ENCODE measurements at regions not wholly inside any gene's neighbourhood (a gene's known extent, or its start where the extent isn't known, plus 50 kb on each side); places are given as distances from the start of the nearest gene placed in this dataset.

- DNase-seq (peak in 1 of 3 donors; percentile 22), ATAC-seq (ENCODE audit: insufficient read depth, low FRiP score) (no peak)
- Histone ChIP-seq H3K36me3 (ENCODE audit: control insufficient read depth in 4 of 4, insufficient read depth in 4 of 4, low read length in 4 of 4) (no peaks in the 10 kb centered on the region), H3K4me1 (ENCODE audit: control insufficient read depth in 5 of 5, insufficient read depth in 5 of 5, low read length in 5 of 5) (peaks cover 0 to 20% (median 8%) of the 10 kb centered on the region in 5 donors), H3K4me3 (no peak overlapping the region), H3K27me3 (ENCODE audit: control insufficient read depth in 3 of 3, insufficient read depth in 3 of 3, low read length in 2 of 3) (no peaks in the 10 kb centered on the region), H3K27ac (ENCODE audit: low read depth in 1 of 2, low read length in 1 of 2) (no peak overlapping the region), H3K9me3 (ENCODE audit: control insufficient read depth in 4 of 4, insufficient read depth in 3 of 4, low read length in 3 of 4) (peaks cover 0 to 3% (median 0%) of the 10 kb centered on the region in 4 donors), H3K9ac (ENCODE audit: insufficient read depth in 1 of 2, low read length in 2 of 2) (no peak overlapping the region)
- WGBS, 2 donors, result 81 to 84% methylated on average over 18 of the region's 18 CpGs
- TF ChIP-seq, protein P1, sequence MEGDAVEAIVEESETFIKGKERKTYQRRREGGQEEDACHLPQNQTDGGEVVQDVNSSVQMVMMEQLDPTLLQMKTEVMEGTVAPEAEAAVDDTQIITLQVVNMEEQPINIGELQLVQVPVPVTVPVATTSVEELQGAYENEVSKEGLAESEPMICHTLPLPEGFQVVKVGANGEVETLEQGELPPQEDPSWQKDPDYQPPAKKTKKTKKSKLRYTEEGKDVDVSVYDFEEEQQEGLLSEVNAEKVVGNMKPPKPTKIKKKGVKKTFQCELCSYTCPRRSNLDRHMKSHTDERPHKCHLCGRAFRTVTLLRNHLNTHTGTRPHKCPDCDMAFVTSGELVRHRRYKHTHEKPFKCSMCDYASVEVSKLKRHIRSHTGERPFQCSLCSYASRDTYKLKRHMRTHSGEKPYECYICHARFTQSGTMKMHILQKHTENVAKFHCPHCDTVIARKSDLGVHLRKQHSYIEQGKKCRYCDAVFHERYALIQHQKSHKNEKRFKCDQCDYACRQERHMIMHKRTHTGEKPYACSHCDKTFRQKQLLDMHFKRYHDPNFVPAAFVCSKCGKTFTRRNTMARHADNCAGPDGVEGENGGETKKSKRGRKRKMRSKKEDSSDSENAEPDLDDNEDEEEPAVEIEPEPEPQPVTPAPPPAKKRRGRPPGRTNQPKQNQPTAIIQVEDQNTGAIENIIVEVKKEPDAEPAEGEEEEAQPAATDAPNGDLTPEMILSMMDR (IDR thresholded peaks at IDR 0.05; ENCODE audit: control extremely low read depth, extremely low read depth), result no peak
Observed at GRCh38 chr20:57897156-57897874, 187.5 kb upstream of the PMEPA1 start.

DNA sequence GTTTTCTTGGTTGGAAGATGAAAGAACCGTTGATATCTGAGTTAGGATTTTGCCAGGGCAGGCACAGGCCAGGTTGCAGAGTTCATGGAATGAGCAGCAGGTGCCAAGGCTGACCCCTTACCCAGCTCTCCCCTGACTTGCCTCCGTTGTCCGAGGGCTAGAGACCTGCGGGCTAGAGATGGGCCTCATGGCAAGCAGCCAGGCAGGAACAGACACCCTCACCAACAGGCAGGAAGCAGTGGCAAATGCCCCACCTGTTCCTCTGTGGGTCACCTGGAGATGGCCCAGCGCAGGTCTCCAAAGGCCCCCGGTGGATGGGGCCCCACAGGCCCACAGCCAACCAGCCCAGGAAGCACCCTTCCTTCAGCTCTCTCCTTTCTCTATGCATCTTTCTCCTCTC lies 186.7 kb upstream of the PMEPA1 start:
- no peaks in the 10 kb centered on the region for H3K36me3 ChIP-seq (ENCODE audit: control insufficient read depth in 4 of 4, insufficient read depth in 4 of 4, low read length in 4 of 4)
- WGBS, 2 donors, result 73 to 80% methylated on average over 6 of the region's 6 CpGs
- H3K27ac ChIP-seq (ENCODE audit: low read depth in 1 of 2, low read length in 1 of 2), result no peak overlapping the region
- H3K9ac ChIP-seq (ENCODE audit: insufficient read depth in 1 of 2, low read length in 2 of 2), result no peak overlapping the region
- H3K4me1 ChIP-seq (ENCODE audit: control insufficient read depth in 5 of 5, insufficient read depth in 5 of 5, low read length in 5 of 5), result peaks cover 0 to 20% (median 8%) of the 10 kb centered on the region in 5 donors
- no peak overlapping the region for H3K4me3 ChIP-seq
- H3K27me3 ChIP-seq (ENCODE audit: control insufficient read depth in 3 of 3, insufficient read depth in 3 of 3, low read length in 2 of 3), result no peaks in the 10 kb centered on the region
- ATAC-seq (ENCODE audit: insufficient read depth, low FRiP score), result no peak
- H3K9me3 ChIP-seq (ENCODE audit: control insufficient read depth in 4 of 4, insufficient read depth in 3 of 4, low read length in 3 of 4), result peaks cover 0 to 3% (median 0%) of the 10 kb centered on the region in 4 donors
- DNase-seq, result no peak
- TF ChIP-seq, protein P1 (IDR thresholded peaks at IDR 0.05; ENCODE audit: control extremely low read depth, extremely low read depth), result no peak

DNA sequence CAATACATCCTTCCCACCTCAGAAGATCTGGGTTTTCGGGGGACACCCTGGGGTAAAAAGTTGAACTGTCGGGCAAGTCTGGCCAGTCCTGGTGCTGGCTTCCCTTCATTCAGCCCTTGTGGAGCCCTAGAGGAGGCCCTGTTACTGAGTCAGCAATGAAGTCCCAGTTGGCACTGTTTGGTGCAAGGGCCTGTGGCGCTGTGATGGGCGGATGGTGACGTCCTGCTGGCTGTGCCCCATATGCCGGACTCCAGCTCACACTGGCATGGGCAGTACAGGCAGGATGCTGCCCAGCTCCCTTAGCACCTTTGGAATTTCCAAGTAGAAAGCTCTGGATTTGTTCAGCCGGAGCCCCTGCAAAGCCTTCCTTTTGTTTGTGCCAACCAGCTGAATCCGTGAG lies 186.2 kb upstream of the PMEPA1 start:
- Histone ChIP-seq H3K36me3 (ENCODE audit: control insufficient read depth in 4 of 4, insufficient read depth in 4 of 4, low read length in 4 of 4) (no peaks in the 10 kb centered on the region), H3K4me1 (ENCODE audit: control insufficient read depth in 5 of 5, insufficient read depth in 5 of 5, low read length in 5 of 5) (peaks cover 0 to 25% (median 9%) of the 10 kb centered on the region in 5 donors), H3K27ac (ENCODE audit: low read depth in 1 of 2, low read length in 1 of 2) (no peak overlapping the region), H3K9ac (ENCODE audit: insufficient read depth in 1 of 2, low read length in 2 of 2) (no peak overlapping the region), H3K9me3 (ENCODE audit: control insufficient read depth in 4 of 4, insufficient read depth in 3 of 4, low read length in 3 of 4) (peaks cover 0 to 3% (median 0%) of the 10 kb centered on the region in 4 donors), H3K4me3 (no peak overlapping the region), H3K27me3 (ENCODE audit: control insufficient read depth in 3 of 3, insufficient read depth in 3 of 3, low read length in 2 of 3) (no peaks in the 10 kb centered on the region)
- TF ChIP-seq, protein P1 (IDR thresholded peaks at IDR 0.05; ENCODE audit: control extremely low read depth, extremely low read depth), result no peak
- no peak for DNase-seq
- WGBS, 2 donors, result 89 to 96% methylated on average over 8 of the region's 8 CpGs
- ATAC-seq (ENCODE audit: insufficient read depth, low FRiP score), result no peak

Measured in lung (tissue), 11 donors.